ENCODE measurements at regions not wholly inside any gene's neighbourhood (a gene's known extent, or its start where the extent isn't known, plus 50 kb on each side); places are given as distances from the start of the nearest gene placed in this dataset.
"Not testable (repeated sequence)": the region's sequence is repeated elsewhere in the genome, so short reads cannot be mapped to it uniquely, and the experiment has no call there.

DNA sequence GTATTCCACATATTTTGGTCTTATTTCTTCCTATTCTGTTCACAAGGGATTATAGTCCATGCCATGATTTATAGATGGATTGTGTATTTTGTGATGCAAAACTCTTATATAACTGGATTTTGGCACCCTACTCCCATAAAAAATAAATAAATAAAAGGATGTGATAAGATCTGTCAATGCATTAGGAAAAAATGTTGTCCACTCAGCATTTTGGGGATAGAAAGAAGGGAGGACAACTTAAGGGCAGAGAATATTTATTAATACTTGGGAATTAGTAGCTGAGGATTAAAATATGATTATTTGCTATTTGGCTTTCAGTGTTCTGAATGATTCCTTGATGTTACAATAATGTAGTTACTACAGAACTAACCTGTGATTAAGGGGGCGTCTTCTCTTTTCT is 682.6 kb downstream of the ZBBX start:
- DNase-seq (ENCODE audit: low read depth in 3 of 3, low spot score in 2 of 3): no peak

GRCh38 chr3:166696103-166696502 is 684.0 kb downstream of the ZBBX start:
- DNase-seq (ENCODE audit: low read depth in 3 of 3, low spot score in 2 of 3): no peak

DNA sequence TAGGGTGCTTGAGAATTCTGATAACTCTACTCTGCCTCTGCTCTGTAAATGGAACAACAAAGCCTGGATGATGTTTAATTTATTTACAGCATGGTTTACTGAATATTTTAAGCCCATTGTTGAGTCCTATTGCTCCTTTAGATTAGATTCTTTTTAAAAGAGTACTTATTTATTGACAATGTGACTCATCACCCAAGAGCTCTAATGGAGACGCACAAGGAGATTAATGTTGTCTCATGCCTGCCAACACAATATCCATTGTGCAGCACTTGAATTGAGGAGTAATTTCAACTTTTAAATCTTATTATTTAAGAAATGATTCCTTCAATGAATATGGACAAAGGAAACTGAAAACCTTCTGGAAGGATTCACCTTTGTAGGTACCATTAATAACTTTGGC is 691.4 kb downstream of the ZBBX start:
- DNase-seq (ENCODE audit: low read depth in 3 of 3, low spot score in 2 of 3): no peak

DNA sequence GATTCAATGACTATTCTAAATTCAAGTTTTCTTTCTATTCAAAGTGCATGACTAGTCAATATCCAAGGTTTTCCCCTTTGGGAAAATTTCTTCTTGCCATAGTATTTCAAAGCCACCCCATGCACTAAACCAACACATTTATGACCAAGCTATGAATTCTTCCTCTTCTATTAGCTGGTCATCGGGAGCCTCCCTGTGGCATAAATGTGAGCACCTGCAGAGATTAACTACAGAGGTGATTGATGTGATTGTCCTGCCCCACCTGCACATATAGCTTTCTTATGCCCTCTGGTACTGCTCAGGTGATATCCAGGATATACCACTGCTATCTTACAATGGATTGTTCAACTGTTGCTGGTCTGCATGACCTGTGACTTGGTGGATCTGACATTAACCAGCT is 694.9 kb downstream of the ZBBX start:
- no peak for DNase-seq (ENCODE audit: low read depth in 3 of 3, low spot score in 2 of 3)

GRCh38 chr3:166684077-166684476 is 696.0 kb downstream of the ZBBX start:
- not testable (repeated sequence) for DNase-seq (ENCODE audit: low read depth in 3 of 3, low spot score in 2 of 3)

- no peak for DNase-seq (ENCODE audit: low read depth in 3 of 3, low spot score in 2 of 3)
Observed at GRCh38 chr3:166669781-166670180, 710.3 kb downstream of the ZBBX start.

GRCh38 chr3:166663194-166663593 is 716.9 kb downstream of the ZBBX start:
- no peak for DNase-seq (ENCODE audit: low read depth in 3 of 3, low spot score in 2 of 3)

DNA sequence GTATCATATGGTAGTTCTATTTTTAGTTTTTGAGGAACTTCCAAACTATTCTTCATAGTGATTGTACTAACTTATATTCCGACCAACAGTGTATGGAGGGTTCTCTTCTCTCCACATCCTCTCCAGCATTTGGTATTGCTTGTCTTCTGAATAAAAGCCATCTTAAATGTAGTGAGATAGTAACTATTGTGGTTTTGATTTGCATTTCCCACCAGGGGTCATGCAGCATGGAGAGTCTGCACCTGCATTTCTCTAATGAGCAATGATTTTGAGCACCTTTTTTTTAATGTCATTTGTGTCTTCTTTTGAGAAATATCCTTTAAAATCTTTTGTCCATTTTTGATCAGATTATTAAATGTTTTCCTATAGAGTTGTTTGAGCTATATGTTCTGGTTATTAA is 718.5 kb downstream of the ZBBX start:
- DNase-seq (ENCODE audit: low read depth in 3 of 3, low spot score in 2 of 3): no peak

DNA sequence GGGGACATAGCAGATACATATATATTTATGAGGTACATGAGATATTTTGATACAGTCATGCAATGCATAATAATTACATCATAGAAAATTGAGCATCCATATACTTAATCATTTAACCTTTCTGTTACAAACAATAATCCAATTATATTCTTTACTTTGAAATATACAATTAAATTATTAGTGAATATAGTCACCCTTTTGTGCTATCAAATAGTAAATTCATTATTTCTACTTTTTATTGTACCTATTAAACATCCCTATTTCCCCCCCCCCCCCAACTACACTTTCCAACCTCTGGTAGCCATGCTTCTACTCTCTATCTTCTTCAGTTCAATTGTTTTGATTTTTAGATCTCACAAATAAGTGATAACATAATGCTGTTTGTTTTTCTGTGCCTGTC is 719.1 kb downstream of the ZBBX start:
- no peak for DNase-seq (ENCODE audit: low read depth in 3 of 3, low spot score in 2 of 3)

- DNase-seq (ENCODE audit: low read depth in 3 of 3, low spot score in 2 of 3): no peak
Observed at GRCh38 chr3:166637984-166638530, 742.0 kb downstream of the ZBBX start.

- no peak for DNase-seq (ENCODE audit: low read depth in 3 of 3, low spot score in 2 of 3)
Observed at GRCh38 chr3:166634091-166634746, 745.9 kb downstream of the ZBBX start.

- DNase-seq (ENCODE audit: low read depth in 3 of 3, low spot score in 2 of 3): no peak
Observed at GRCh38 chr3:166630190-166630589, 749.9 kb downstream of the ZBBX start.

DNA sequence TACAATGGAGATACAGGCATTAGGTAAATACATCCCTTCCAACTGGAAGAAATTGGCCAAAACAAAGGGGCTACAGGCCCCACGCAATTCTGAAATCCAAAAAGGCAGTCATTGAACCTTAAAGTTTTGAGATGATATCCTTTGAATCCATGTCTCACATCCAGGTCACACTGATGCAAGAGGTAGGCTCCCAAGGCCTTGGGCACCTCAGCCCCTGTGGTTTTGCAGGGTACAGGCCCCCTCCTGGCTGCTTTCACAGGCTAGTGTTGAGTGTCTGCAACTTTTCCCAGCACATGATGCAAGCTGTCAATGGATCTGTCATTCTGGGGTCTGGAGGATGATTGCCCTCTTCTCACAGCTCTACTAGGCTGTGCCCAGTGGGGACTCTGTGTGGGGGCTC is 766.7 kb downstream of the ZBBX start:
- DNase-seq (ENCODE audit: low read depth in 3 of 3, low spot score in 2 of 3): no peak

DNA sequence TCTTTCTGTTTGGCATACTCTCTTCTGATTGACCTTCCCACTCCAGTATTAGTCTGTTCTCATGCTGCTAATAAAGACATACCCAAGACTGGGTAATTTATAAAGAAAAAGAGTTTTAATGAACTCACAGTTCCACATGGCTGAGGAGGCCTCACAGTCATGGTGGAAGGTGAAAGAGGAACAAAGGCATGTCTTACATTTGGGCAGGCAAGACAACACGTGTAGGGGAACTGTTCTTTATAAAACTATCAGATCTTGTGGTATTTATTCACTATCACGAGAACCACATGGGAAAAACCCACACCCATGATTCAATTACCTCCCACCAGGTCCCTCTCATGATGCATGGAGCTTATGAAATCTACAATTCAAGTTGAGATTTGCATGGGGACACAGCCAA is 767.3 kb downstream of the ZBBX start:
- DNase-seq (ENCODE audit: low read depth in 3 of 3, low spot score in 2 of 3): not testable (repeated sequence)

DNA sequence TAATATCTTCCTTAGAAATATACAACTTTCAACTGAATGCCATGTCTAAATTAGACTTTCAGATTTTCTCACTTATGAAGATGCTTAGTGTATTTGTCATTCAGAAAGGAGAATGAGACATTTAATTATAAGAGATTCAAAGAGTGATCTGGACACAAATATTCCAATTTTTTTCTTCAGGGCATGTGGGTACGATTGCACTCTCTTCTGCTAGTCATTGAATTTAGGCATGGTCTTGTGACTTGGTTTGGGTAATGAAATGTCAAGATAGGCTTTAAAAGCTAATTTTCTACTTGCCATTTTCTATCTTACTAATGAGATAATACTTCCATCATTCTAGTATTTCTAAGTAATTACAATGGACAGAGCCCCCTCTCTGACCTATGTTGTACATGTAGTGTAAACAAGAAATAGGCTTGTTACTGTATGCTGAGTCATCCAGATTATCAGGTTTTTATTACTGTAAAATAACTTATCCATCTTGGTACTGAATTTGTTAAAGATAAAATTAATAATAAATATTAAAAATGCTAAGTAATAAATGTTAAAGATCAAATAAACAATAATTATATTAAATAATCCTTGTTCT is 770.8 kb upstream of the BCHE start:
- no peak for DNase-seq (ENCODE audit: low read depth in 3 of 3, low spot score in 2 of 3)

- no peak for DNase-seq (ENCODE audit: low read depth in 3 of 3, low spot score in 2 of 3)
Observed at GRCh38 chr3:166606988-166607387, 769.8 kb upstream of the BCHE start.

- DNase-seq (ENCODE audit: low read depth in 3 of 3, low spot score in 2 of 3): no peak
Observed at GRCh38 chr3:166593776-166594175, 756.6 kb upstream of the BCHE start.

DNA sequence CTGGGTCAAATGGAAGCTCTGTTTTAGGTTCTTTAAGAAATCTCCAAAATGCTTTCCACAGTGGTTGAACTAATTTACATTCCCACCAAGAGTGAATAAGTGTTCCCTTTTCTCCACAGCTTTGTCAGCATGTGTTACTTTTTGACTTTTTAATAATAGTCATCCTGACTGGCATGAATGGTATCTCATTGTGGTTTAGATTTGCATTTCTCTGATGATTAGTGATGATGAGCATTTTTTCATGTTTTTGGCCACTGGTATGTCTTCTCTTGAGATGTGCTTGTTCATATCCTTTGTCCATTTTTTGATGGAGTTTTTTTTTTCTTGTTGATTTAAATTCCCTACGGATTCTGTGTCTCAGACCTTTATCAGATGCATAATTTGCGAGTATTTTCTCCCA is 745.0 kb upstream of the BCHE start:
- no peak for DNase-seq (ENCODE audit: low read depth in 3 of 3, low spot score in 2 of 3)

GRCh38 chr3:166580561-166580960 is 743.3 kb upstream of the BCHE start:
- DNase-seq (ENCODE audit: low read depth in 3 of 3, low spot score in 2 of 3): no peak

DNA sequence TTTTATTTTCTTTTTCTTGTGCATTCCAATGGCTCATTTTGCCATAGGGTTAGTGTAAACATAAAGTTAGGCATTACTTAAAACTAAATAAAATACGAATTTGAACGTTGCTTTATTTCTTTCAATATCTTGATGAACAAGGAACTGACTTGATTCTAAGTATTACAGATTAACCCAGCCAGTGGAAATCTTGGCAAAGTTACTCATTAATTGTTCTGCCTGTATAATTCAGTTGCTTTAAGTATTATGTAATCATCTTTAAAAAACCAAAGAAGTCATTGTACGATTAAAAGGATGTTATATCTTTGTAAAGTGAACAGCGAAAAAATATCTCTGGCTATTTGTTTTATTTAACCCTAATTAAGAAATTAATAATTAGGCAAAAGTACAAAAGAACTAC is 737.9 kb upstream of the BCHE start:
- DNase-seq (ENCODE audit: low read depth in 3 of 3, low spot score in 2 of 3): no peak

DNA sequence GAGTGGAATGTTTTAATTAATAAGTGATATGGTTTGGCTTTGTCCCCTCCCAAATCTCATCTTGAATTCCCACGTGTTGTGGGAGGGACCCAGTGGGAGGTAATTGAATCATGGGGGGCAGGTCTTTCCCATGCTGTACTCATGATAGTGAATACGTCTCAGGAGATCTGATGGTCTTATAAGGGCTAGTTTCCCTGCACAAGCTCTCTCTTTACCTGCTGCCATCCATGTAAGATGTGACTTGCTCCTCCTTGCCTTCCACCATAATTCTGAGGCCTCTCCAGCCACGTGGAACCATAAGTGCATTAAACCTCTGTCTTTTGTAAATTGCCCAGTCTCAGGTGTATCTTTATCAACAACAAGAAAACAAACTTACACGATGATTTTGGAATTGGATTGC is 734.5 kb upstream of the BCHE start:
- DNase-seq (ENCODE audit: low read depth in 3 of 3, low spot score in 2 of 3): not testable (repeated sequence)

DNA sequence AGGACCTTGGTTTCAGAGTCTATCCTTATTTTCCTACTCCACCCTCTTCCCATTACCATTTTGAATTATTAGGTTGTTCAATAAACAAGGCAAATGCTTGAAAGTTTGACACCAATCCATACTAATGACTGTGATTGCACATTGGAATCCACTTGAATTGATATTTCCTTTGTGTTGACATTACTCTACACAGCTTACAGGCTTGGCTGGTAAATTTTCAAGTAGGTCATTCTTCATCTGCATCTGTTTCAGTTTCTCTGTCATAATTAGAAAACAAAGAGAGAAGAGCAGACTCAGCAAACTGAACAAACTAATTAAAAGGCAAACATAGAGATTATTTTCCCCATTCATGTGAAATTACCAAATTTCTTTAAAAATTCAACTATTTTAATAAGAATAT is 732.9 kb upstream of the BCHE start:
- DNase-seq (ENCODE audit: low read depth in 3 of 3, low spot score in 2 of 3): no peak

- no peak for DNase-seq (ENCODE audit: low read depth in 3 of 3, low spot score in 2 of 3)
Observed at GRCh38 chr3:166569589-166569988, 732.4 kb upstream of the BCHE start.
